RWPE2 (cell line): ENCODE measurements at regions not wholly inside any gene's neighbourhood (a gene's known extent, or its start where the extent isn't known, plus 50 kb on each side); places are given as distances from the start of the nearest gene placed in this dataset.

Experiments used
- ATAC-seq: fragments of 200-7000 bp; cut with Tn5 transposase; 3 replicates; pipeline ENCODE4 v1.9.1; 2021; ENCODE audit warnings: low read depth
- DNase-seq: peaks from one replicate; pipeline ENCODE4 v3.0.0-alpha.2; 2020; ENCODE audit warnings: low spot score
- H3K27ac ChIP-seq: fragments of 450-650 bp; 2 replicates; pipeline ENCODE4 v1.5.1; 2017; ENCODE audit warnings: mild to moderate bottlenecking; ENCODE audit not compliant: poor library complexity, severe bottlenecking
- H3K27me3 ChIP-seq: fragments of 250-450 bp; sonication (Bioruptor Pico); 2 replicates; pipeline ENCODE4 v1.5.1; 2021; ENCODE audit warnings: mild to moderate bottlenecking, moderate library complexity; ENCODE audit not compliant: insufficient read depth, poor library complexity, severe bottlenecking
- H3K36me3 ChIP-seq: fragments of 250-450 bp; sonication (Bioruptor Pico); 2 replicates; pipeline ENCODE4 v1.5.1; 2020; ENCODE audit warnings: low read depth, mild to moderate bottlenecking, moderate library complexity
- H3K4me1 ChIP-seq: fragments of 250-450 bp; sonication (Bioruptor Pico); 2 replicates; pipeline ENCODE4 v1.5.1; 2021; ENCODE audit warnings: mild to moderate bottlenecking, moderate library complexity; ENCODE audit not compliant: insufficient read depth, poor library complexity, severe bottlenecking
- H3K4me3 ChIP-seq: fragments of 250-450 bp; sonication (Bioruptor Pico); 2 replicates; pipeline ENCODE4 v1.5.1; 2021; ENCODE audit warnings: mild to moderate bottlenecking, moderate library complexity; ENCODE audit not compliant: severe bottlenecking
- H3K9me3 ChIP-seq: fragments of 250-450 bp; sonication (Bioruptor Pico); 2 replicates; pipeline ENCODE4 v1.5.1; 2021; ENCODE audit warnings: mild to moderate bottlenecking, moderate library complexity; ENCODE audit not compliant: severe bottlenecking
- TF ChIP-seq, protein P1 (sequence below): fragments of 450-650 bp; IDR thresholded peaks from one replicate; pipeline ENCODE4 v1.5.1; 2017; ENCODE audit warnings: mild to moderate bottlenecking, moderate library complexity; ENCODE audit not compliant: poor library complexity, severe bottlenecking

- H3K4me3 ChIP-seq, result no peak overlapping the region
- no peaks in the 10 kb centered on the region for H3K4me1 ChIP-seq
- no peak for DNase-seq
- ATAC-seq, result no peak
- H3K9me3 ChIP-seq, result no peaks in the 10 kb centered on the region
- H3K36me3 ChIP-seq, result no peaks in the 10 kb centered on the region
- TF ChIP-seq, protein P1, sequence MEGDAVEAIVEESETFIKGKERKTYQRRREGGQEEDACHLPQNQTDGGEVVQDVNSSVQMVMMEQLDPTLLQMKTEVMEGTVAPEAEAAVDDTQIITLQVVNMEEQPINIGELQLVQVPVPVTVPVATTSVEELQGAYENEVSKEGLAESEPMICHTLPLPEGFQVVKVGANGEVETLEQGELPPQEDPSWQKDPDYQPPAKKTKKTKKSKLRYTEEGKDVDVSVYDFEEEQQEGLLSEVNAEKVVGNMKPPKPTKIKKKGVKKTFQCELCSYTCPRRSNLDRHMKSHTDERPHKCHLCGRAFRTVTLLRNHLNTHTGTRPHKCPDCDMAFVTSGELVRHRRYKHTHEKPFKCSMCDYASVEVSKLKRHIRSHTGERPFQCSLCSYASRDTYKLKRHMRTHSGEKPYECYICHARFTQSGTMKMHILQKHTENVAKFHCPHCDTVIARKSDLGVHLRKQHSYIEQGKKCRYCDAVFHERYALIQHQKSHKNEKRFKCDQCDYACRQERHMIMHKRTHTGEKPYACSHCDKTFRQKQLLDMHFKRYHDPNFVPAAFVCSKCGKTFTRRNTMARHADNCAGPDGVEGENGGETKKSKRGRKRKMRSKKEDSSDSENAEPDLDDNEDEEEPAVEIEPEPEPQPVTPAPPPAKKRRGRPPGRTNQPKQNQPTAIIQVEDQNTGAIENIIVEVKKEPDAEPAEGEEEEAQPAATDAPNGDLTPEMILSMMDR, result no peak
- H3K27ac ChIP-seq, result no peak overlapping the region
- no peaks in the 10 kb centered on the region for H3K27me3 ChIP-seq
These were observed 73.2 kb upstream of the BCOR start for GRCh38 chrX:40170830-40171512.

DNA sequence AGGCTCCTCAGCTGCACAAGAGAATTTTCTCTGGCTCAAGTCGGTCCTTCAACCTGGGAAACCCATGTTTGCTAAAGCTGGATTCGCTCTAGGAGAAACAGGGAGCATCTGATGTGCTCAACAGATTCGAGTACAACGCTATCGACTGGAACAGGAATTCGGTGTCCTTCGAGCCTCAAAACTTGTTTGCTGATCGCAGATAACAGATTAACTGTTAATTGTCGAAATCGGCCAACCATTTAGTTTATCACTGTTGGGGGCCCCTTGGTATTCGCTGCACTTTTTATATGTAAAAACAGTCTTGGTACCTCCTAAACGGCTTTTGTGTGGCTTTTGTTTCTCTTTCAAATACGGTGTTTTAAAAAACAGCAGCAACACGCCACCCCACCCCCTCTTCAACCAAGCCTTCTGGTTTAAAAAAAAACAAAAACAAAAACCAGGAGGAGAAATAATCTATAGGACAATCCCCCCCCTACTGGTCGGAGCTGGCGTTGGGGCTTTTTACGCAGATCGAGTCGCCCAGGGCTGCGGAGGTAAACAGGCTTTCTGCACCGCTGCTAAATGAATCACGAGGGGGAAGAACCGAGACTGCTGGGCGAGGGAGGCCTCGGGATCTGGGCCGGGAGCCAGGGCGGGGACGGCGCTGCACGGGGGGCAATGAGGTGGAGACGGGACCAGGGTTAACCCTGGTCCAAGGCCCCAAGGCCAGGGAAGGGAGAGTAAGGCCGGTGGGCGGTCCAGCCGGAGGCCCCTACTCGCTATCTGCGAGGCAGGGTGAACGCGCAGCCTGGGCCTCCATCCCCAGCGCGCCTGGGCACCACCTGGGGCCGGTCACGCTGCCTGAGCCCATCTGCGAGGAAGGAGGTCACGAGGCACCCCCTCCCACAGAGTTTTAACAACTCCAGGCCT lies 71.7 kb upstream of the BCOR start:
- Histone ChIP-seq H3K4me1 (no peaks in the 10 kb centered on the region), H3K27me3 (no peaks in the 10 kb centered on the region), H3K36me3 (no peaks in the 10 kb centered on the region), H3K4me3 (no peak overlapping the region), H3K27ac (no peak overlapping the region), H3K9me3 (no peaks in the 10 kb centered on the region)
- DNase-seq, result no peak
- no peak for ATAC-seq
- TF ChIP-seq, protein P1, result peak; percentile 17

GRCh38 chrX:40168480-40169011 lies 70.8 kb upstream of the BCOR start:
- Histone ChIP-seq H3K27me3 (no peaks in the 10 kb centered on the region), H3K36me3 (no peaks in the 10 kb centered on the region), H3K9me3 (no peaks in the 10 kb centered on the region), H3K4me3 (no peak overlapping the region), H3K27ac (no peak overlapping the region), H3K4me1 (no peaks in the 10 kb centered on the region)
- DNase-seq, result no peak
- ATAC-seq, result no peak
- TF ChIP-seq, protein P1, result no peak

DNA sequence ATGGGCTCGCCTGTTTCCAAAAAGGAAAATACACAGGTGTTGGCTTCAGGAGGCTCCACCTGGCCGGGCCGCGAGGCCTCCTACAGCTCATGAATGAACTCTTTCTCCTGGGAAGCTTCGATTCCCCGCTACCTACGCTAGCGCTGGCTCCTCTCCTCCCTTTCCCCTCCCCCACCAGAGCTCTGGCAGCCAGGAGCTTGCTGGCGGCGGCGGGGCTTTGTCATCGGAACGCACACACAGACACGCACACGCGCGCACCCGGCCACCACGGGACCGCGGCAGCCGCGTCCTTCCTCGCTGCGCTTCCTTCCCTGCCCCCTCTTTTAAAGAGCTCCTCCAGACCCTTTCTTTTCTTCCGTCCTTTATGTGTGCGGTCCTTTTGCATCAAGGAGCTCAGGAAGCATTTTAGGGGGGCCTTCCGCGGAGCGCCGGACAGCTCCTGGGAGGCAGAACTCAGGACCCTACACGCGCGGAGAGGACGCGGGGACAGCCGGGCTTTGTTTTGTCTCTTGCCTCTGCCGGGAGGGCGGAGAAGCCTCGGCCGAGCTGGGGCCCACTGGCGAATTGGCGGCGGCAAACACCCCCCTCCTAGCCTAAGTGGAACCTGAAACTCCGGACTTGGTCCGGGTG lies 70.2 kb upstream of the BCOR start:
- Histone ChIP-seq H3K4me3 (no peak overlapping the region), H3K4me1 (no peaks in the 10 kb centered on the region), H3K27me3 (no peaks in the 10 kb centered on the region), H3K9me3 (no peaks in the 10 kb centered on the region), H3K27ac (no peak overlapping the region), H3K36me3 (no peaks in the 10 kb centered on the region)
- TF ChIP-seq, protein P1, result no peak
- no peak for DNase-seq
- no peak for ATAC-seq
